22Rv1 (cell line): ENCODE measurements at regions not wholly inside any gene's neighbourhood (a gene's known extent, or its start where the extent isn't known, plus 50 kb on each side); places are given as distances from the start of the nearest gene placed in this dataset.

Experiments
- ZFX ChIP-seq: fragments of 450-650 bp; IDR thresholded peaks from 2 replicates; pipeline ENCODE4 v1.6.1; 2017; ENCODE audit warnings: antibody characterized with exemption, borderline replicate concordance
- TF ChIP-seq, protein P1 (sequence below): fragments of 450-650 bp; IDR thresholded peaks from 2 replicates; pipeline ENCODE4 v1.5.1; 2017; ENCODE audit warnings: mild to moderate bottlenecking

DNA sequence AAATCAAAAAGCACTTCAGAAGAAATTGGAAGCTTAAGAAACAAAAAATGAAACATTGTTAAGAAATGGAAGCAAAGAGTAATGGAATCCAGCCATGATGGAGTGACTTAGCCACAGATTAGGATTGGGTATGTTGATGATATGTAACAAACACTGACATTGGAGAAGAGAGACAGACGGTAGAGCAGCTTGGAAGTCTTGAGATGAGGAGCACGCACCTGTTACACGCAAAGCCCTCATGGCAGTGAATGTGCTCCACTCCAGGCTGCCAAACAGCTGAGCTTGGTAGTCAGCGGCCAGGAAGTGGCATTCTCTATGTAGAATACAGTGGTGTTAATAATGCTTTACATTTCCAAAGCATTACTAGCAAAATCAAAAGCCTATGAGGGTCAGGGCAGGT, 56.9 kb upstream of the GPRIN3 start:
- TF ChIP-seq, protein P1, sequence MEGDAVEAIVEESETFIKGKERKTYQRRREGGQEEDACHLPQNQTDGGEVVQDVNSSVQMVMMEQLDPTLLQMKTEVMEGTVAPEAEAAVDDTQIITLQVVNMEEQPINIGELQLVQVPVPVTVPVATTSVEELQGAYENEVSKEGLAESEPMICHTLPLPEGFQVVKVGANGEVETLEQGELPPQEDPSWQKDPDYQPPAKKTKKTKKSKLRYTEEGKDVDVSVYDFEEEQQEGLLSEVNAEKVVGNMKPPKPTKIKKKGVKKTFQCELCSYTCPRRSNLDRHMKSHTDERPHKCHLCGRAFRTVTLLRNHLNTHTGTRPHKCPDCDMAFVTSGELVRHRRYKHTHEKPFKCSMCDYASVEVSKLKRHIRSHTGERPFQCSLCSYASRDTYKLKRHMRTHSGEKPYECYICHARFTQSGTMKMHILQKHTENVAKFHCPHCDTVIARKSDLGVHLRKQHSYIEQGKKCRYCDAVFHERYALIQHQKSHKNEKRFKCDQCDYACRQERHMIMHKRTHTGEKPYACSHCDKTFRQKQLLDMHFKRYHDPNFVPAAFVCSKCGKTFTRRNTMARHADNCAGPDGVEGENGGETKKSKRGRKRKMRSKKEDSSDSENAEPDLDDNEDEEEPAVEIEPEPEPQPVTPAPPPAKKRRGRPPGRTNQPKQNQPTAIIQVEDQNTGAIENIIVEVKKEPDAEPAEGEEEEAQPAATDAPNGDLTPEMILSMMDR: no peak
- no peak for TF ChIP-seq ZFX
